T-helper 2 cell treated with Interferon-gamma antibody and Interleukin-4, amounts not matched to agents 5 μg/mL and 100 μg/mL, for 36 hours (primary cell): ENCODE measurements at regions not wholly inside any gene's neighbourhood (a gene's known extent, or its start where the extent isn't known, plus 50 kb on each side); places are given as distances from the start of the nearest gene placed in this dataset.
"Not testable (repeated sequence)": the region's sequence is repeated elsewhere in the genome, so short reads cannot be mapped to it uniquely, and the experiment has no call there.

Source experiments
- DNase-seq: peaks from one replicate; pipeline ENCODE4 v3.0.0; 2021; ENCODE audit warnings: low spot score
- H3K27ac Mint-ChIP-seq: one replicate; pipeline ENCODE4 v1.8.0; 2021; ENCODE audit warnings: mild to moderate bottlenecking, mixed read lengths
- H3K27me3 Mint-ChIP-seq: one replicate; pipeline ENCODE4 v1.8.0; 2021; ENCODE audit warnings: low read depth, mixed read lengths
- H3K36me3 Mint-ChIP-seq: one replicate; pipeline ENCODE4 v1.8.0; 2021; ENCODE audit warnings: low read depth, mixed read lengths
- H3K4me1 Mint-ChIP-seq: one replicate; pipeline ENCODE4 v1.8.0; 2021; ENCODE audit warnings: low read depth, mixed read lengths
- H3K4me3 Mint-ChIP-seq: one replicate; pipeline ENCODE4 v1.8.0; 2022; ENCODE audit warnings: mild to moderate bottlenecking, moderate library complexity, mixed read lengths
- H3K9me3 Mint-ChIP-seq: one replicate; pipeline ENCODE4 v1.8.0; 2021; ENCODE audit warnings: mixed read lengths

DNA sequence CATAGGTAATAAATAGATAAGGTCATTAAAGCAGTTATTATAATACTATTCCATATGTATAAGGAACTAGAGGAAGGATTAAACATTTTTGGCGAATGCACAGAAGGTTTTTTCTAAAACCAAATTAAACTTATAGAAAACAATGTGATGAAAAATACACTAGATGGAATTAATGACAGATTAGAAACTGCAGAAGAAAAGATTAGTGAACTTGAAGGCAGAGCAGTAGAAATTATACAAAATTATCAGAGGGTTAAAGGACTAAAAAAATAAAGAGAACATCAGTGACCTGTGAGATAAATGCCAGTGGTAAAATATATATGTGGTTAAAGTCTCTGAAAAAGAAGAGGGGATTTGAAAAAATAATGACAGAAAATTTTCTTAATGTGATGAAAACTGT lies 74.0 kb downstream of the IGLL5 start:
- peaks cover 50% of the 10 kb centered on the region for H3K27me3 Mint-ChIP-seq
- H3K36me3 Mint-ChIP-seq, result no peaks in the 10 kb centered on the region
- no peak overlapping the region for H3K27ac Mint-ChIP-seq
- no peaks in the 10 kb centered on the region for H3K4me1 Mint-ChIP-seq
- no peak for DNase-seq
- no peak overlapping the region for H3K4me3 Mint-ChIP-seq
- H3K9me3 Mint-ChIP-seq, result no peaks in the 10 kb centered on the region

DNA sequence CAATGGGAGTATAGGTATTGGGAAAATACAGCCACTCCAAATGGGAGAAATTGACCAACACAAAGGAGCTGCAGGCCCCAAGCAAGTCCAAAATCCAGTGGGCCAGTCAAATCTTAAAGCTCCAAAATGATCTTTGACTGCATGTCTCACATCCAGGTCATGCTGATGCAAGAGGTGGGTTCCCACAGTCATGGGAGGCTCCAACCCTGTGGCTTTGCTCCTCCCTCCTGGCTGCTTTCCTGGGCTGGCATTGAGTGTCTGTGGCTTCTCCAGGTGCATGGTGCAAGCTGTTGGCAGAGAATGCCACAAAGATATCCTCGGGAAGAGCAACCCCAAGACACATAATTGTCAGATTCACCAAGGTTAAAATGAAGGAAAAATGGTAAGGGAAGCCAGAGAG lies 80.8 kb downstream of the IGLL5 start:
- no peaks in the 10 kb centered on the region for H3K36me3 Mint-ChIP-seq
- no peak overlapping the region for H3K27ac Mint-ChIP-seq
- no peaks in the 10 kb centered on the region for H3K4me1 Mint-ChIP-seq
- no peaks in the 10 kb centered on the region for H3K9me3 Mint-ChIP-seq
- no peak for DNase-seq
- H3K4me3 Mint-ChIP-seq, result no peak overlapping the region
- peaks cover 60% of the 10 kb centered on the region for H3K27me3 Mint-ChIP-seq

DNA sequence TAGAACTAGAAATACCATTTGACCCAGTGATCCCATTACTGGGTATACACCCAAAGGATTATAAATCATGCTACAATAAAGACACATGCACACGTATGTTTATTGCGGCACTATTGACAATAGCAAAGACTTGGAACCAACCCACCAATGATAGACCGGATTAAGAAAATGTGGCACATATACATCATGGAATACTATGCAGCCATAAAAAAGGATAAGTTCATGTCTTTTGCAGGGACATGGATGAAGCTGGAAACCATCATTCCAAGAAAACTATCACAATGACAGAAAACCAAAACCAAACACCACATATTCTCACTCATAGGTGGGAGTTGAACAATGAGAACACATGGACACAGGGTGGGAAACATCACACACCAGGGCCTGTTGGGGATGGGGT lies 85.0 kb downstream of the IGLL5 start:
- peaks cover 34% of the 10 kb centered on the region for H3K27me3 Mint-ChIP-seq
- not testable (repeated sequence) for H3K36me3 Mint-ChIP-seq, H3K4me1 Mint-ChIP-seq, H3K27ac Mint-ChIP-seq, DNase-seq, H3K9me3 Mint-ChIP-seq, H3K4me3 Mint-ChIP-seq

DNA sequence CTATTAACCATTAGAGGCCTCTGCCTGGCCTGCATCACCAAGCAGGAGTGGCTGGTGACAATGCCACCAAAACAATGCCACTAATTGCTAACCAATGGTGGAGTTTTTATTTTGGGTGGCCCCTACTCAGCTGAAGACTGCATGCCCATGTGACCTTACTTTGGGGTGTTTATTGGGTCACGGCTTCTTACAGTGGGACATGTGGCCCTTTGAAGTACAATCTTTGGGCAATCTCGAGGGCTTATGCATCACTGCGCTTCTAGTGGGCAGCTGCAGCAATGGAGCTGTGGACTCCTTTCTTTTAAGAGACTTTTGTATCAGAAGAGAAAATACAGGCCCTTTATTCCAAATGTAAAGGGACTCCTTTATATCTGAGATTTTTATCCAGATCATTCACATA lies 85.7 kb downstream of the IGLL5 start:
- Mint-ChIP-seq H3K4me1 (no peaks in the 10 kb centered on the region), H3K36me3 (no peaks in the 10 kb centered on the region), H3K27ac (no peak overlapping the region), H3K4me3 (no peak overlapping the region), H3K27me3 (peaks cover 32% of the 10 kb centered on the region), H3K9me3 (no peaks in the 10 kb centered on the region)
- no peak for DNase-seq

DNA sequence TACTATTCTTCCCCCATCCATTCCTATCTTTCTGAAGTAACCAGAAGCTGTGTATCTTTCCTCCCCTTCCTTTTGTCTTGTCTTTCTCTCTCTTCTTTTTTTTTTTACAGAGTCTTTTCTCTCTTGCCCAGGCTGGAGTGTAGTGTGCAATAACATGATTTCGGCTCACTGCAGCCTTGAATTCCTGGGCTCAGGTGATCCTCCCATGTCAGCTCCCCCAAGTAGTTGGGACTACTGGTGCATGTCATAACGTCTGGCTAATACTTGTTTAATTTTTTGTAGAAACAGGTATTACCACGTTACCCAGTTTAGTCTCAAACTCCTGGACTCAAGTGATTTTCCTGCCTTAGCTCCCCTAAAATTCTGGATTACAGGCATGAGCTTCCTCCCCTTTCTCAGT lies 86.5 kb downstream of the IGLL5 start:
- no peak overlapping the region for H3K27ac Mint-ChIP-seq
- no peak overlapping the region for H3K4me3 Mint-ChIP-seq
- H3K4me1 Mint-ChIP-seq, result no peaks in the 10 kb centered on the region
- H3K36me3 Mint-ChIP-seq, result no peaks in the 10 kb centered on the region
- peaks cover 31% of the 10 kb centered on the region for H3K27me3 Mint-ChIP-seq
- no peak for DNase-seq
- no peaks in the 10 kb centered on the region for H3K9me3 Mint-ChIP-seq

DNA sequence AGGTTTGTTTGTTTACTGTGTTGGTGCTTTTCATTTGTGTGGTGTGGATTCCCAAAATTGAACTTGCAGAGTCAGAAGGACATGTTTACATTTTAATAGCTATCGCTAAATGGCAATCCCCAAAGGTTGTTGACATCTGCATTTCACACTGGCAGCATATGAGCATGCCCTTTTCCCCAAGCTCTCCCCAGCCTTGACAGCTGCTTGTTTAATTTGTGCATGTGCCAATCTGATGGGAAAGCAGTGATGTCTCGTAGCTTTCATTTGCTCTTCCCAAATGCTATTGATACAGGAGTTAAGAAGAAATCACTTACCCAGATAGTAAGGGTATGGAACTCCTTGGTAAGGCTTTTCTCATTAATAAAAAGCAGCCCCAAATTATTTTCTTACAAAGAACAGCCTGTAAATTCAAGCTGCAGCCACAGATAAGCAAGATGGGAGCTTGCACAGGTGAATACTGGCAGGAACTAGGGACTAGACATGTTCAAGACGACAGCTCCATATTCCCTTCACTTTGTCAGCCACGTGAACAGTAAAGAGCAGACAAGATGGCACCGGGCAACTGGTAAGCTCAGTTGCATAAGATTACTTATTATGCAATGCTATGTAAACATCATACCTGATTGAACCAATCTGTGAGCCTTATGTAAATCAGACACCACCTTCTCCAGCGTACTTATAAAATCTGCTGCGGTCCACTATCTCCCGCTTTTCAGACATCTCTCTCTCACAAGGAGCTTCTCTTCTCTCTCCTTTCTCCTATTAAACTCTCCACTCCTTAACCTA lies 87.4 kb downstream of the IGLL5 start:
- Mint-ChIP-seq H3K9me3 (no peaks in the 10 kb centered on the region), H3K27ac (no peak overlapping the region), H3K4me1 (no peaks in the 10 kb centered on the region)

DNA sequence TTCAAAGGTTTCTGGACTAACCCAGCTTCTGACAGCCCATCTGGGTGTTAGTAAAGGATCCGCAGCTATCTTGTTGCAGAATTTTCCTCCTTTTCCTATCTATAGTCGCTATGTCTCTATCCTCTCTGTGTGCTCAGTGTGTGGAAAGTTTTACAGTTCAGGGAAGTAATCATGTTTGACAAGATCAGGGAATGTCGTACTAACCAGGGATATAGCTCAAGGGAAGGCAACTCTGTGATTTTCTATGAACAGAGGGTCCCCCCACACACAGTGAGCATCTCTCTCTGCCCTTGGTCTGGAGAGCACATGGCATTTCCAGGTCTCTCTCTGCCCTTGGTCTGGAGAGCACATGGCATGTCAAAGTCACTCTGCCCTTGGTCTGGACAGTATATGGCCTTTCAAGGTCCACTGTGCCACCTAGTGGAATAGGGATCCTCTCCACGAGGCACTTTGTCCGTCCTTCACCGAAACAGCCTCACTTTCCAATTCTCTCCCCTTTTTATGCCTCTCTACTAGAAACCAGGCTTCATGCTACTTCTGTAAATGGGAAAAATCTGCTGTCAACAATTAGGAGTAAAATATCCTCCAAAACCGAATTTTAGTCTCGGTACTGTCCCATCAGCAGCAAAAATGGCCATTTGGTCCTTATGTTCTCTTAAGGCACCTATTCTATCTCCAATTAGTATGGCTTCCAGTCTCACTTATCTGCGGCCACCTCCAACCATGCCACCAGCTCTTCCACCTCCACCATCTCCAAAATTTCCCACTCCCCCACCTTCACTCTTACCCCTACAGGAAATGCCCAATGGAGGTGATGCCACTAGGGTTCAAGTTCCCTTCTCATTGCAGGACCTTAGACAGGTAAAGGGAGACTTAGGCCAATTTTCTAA lies 88.7 kb downstream of the IGLL5 start:
- no peaks in the 10 kb centered on the region for H3K36me3 Mint-ChIP-seq
- peaks cover 7% of the 10 kb centered on the region for H3K9me3 Mint-ChIP-seq
- DNase-seq, result no peak
- H3K4me3 Mint-ChIP-seq, result no peak overlapping the region
- no peak overlapping the region for H3K27ac Mint-ChIP-seq
- peaks cover 18% of the 10 kb centered on the region for H3K27me3 Mint-ChIP-seq
- no peaks in the 10 kb centered on the region for H3K4me1 Mint-ChIP-seq

More for the DNA sequence above, 87.4 kb downstream of the IGLL5 start:
- no peak for DNase-seq
- no peak overlapping the region for H3K4me3 Mint-ChIP-seq
- no peaks in the 10 kb centered on the region for H3K36me3 Mint-ChIP-seq
- H3K27me3 Mint-ChIP-seq, result peaks cover 26% of the 10 kb centered on the region

DNA sequence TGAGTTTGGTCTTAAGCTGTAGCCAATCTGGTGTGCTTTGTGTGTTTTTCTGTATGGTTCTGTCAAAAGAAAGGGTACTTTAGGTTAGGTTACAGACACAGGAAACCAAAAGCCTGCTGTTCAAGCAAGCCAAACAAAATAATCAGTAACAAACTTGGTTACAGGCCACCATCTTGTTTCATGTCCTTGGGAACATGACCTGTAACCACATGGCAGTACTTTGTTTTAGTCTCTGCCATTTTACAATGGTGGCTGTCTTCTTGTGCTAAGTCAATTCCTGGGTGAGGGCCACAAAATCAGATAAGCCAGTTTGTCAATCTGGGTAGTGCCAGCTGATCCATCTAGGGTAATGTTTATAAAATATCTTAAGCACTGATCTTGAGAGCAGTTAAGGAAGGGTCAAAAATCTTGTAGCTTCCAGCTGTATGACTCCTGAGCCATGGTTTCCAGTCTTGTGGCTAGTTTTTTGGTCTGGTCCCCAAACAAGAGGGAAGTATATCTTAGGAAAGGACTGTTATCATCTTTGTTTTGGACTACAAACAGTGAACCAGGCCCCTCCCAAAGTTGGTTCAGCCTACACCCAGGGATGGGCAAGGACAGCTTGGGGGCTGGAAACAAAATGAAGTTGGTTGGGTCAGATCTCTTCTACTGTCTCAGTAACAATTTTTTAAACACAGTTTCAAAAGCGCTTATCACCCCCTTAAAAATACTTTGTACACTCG lies 90.0 kb downstream of the IGLL5 start:
- no peaks in the 10 kb centered on the region for H3K36me3 Mint-ChIP-seq
- H3K27me3 Mint-ChIP-seq, result peaks cover 12% of the 10 kb centered on the region
- H3K4me1 Mint-ChIP-seq, result no peaks in the 10 kb centered on the region
- H3K4me3 Mint-ChIP-seq, result no peak overlapping the region
- H3K9me3 Mint-ChIP-seq, result peaks cover 13% of the 10 kb centered on the region
- no peak overlapping the region for H3K27ac Mint-ChIP-seq
- DNase-seq, result no peak

DNA sequence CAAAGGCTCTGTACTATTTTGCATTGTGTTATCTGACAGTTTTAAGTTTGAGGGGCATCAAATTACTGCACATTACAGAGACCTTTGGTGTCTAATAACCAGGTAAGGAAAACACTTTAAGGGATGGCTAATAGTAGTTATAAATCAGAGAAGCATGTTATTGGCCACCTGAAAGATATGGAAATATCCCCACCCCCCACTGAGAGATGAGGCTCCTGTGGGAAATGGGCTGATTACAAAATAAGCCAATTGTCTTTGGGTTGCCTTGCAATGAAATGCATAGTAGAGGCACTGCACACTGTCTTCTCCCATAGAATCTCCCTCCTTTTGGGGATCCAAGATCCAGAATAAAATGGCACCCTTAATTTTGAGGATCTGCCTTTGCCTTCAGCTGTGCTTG lies 91.0 kb downstream of the IGLL5 start:
- peaks cover 12% of the 10 kb centered on the region for H3K27me3 Mint-ChIP-seq
- no peak overlapping the region for H3K27ac Mint-ChIP-seq
- peaks cover 13% of the 10 kb centered on the region for H3K9me3 Mint-ChIP-seq
- no peaks in the 10 kb centered on the region for H3K36me3 Mint-ChIP-seq
- no peaks in the 10 kb centered on the region for H3K4me1 Mint-ChIP-seq
- no peak overlapping the region for H3K4me3 Mint-ChIP-seq
- DNase-seq, result no peak

DNA sequence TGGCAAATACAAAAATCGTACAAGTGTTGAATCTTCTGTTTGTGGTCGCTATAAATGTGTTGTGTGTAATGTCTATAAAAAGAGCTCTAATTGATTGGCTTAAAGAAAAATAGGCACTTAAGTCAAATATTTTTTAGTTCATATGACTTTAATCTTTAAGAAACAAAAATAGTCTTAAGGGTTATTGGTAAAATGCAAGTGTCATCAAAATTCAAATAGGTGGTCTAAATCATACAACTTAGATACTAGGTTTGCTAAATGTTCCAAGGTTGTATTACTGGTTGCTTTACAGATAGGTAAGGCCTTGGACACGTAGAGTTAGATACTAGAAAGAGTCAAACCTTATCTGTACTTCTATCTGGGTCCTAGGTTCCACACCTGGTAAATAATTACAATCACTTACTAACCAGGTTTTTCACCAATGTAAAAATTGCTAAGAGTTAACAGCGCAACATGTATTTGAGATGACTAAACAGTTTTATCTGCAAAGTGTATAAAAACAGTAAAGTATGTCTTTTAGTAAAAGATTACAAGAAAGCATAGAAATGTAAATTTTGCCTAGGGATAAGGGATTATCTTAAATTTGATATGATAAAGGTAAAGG lies 91.1 kb upstream of the GNAZ start:
- no peak for DNase-seq
- H3K36me3 Mint-ChIP-seq, result no peaks in the 10 kb centered on the region
- H3K27me3 Mint-ChIP-seq, result peaks cover 12% of the 10 kb centered on the region
- H3K4me3 Mint-ChIP-seq, result no peak overlapping the region
- no peaks in the 10 kb centered on the region for H3K4me1 Mint-ChIP-seq
- no peak overlapping the region for H3K27ac Mint-ChIP-seq
- H3K9me3 Mint-ChIP-seq, result peaks cover 13% of the 10 kb centered on the region

DNA sequence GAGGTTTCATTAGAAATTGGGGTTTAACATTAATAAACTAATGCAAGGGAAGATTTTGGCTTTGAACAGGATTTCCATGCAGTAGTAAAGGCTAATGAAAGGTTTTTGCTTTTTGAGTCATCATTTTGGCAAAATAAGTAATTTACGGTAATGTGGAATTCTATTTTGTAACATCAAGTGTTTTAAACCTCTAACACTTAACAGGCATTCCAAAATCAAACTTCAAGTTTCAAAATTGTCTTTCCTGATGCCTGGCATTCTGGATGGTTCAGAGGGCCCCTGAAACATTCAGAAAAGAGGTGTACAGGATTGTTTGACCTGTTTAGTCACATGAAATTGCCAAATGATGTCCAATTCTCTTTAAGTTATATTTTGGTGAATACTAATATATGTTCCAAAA lies 90.4 kb upstream of the GNAZ start:
- no peak overlapping the region for H3K4me3 Mint-ChIP-seq
- H3K9me3 Mint-ChIP-seq, result peaks cover 13% of the 10 kb centered on the region
- H3K27ac Mint-ChIP-seq, result no peak overlapping the region
- no peak for DNase-seq
- no peaks in the 10 kb centered on the region for H3K4me1 Mint-ChIP-seq
- no peaks in the 10 kb centered on the region for H3K36me3 Mint-ChIP-seq
- peaks cover 15% of the 10 kb centered on the region for H3K27me3 Mint-ChIP-seq

DNA sequence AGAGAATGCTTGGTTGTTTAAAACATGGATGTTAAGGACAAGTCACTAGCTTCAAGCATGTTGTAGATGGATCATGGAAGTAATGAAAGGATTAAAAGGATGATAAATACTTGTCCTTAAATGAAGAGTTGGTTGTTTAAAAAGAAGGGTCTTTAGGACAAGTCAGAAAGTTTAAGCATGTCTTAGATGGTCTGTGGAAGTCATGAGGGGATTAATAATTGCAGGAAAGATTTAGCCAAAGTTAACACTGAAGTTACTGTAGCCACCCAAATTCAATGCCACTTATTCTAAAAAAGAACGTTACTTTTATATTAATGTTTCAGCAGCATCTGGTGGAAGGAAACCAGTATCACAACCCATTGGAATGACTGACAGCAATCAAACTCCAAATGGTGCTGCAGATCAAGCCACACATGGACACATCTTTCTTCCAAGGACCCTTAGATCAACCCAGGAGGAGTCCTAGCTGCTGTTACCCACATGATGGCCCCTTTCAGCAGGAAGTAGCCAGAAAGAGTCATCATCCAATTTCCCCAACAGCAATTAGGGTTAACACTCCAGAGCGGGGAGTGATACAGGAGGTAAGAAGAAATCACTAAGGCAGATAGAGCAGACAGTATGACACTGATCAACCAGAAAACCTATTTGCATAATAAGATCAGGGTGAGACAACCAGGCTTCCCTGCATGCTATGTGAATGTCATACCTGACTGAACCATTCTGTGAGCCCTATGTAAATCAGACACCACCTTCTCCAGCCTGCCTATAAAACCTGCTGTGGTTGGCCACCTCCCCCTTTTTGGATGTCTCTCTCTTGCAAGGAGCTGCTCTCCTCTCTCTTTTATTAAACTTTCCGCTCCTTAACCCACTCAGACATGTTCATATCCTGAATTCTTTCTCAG lies 88.4 kb upstream of the GNAZ start:
- H3K9me3 Mint-ChIP-seq, result peaks cover 13% of the 10 kb centered on the region
- peaks cover 19% of the 10 kb centered on the region for H3K27me3 Mint-ChIP-seq
- H3K4me3 Mint-ChIP-seq, result no peak overlapping the region
- no peak for DNase-seq
- no peaks in the 10 kb centered on the region for H3K4me1 Mint-ChIP-seq
- no peaks in the 10 kb centered on the region for H3K36me3 Mint-ChIP-seq
- H3K27ac Mint-ChIP-seq, result no peak overlapping the region

DNA sequence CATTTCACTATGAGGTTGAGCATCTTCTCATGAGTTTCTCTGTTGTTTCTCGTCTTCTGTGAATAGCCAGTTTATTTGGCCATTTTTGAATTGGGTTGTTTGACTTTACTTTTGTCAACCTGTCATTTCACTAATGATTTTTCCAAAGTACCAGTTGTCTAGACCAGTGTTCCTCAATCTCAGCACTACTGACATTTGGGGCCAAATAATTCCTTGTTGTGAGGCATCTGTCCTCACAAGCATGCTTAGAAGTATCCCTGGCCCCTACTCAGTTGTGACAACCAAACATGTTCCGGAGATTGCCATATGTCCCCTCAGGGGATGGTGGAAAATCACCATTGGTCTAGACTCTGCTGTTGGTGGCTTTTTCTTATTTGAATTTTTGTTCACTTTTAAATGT lies 87.7 kb upstream of the GNAZ start:
- H3K27me3 Mint-ChIP-seq, result peaks cover 19% of the 10 kb centered on the region
- H3K9me3 Mint-ChIP-seq, result peaks cover 13% of the 10 kb centered on the region
- no peaks in the 10 kb centered on the region for H3K4me1 Mint-ChIP-seq
- H3K4me3 Mint-ChIP-seq, result no peak overlapping the region
- no peak overlapping the region for H3K27ac Mint-ChIP-seq
- no peaks in the 10 kb centered on the region for H3K36me3 Mint-ChIP-seq
- DNase-seq, result no peak
